ENCODE measurements at regions not wholly inside any gene's neighbourhood (a gene's known extent, or its start where the extent isn't known, plus 50 kb on each side); places are given as distances from the start of the nearest gene placed in this dataset.
"Not testable (repeated sequence)": the region's sequence is repeated elsewhere in the genome, so short reads cannot be mapped to it uniquely, and the experiment has no call there.

GRCh38 chr4:85196015-85196414 lies 229.5 kb upstream of the WDFY3 start:
- H3K27ac Mint-ChIP-seq; H3K4me3 Mint-ChIP-seq; H3K4me1 ChIP-seq (ENCODE audit: control insufficient read depth in 2 of 2, insufficient read depth in 2 of 2, low read length in 2 of 2); ATAC-seq; CTCF ChIA-PET; H3K36me3 ChIP-seq (ENCODE audit: control insufficient read depth in 2 of 3, insufficient read depth in 3 of 3, low read length in 3 of 3); H3K9me3 ChIP-seq (ENCODE audit: control insufficient read depth in 2 of 3, low read length in 3 of 3); DNase-seq; intact Hi-C loops (cut with micrococcal nuclease); H3K4me3 ChIP-seq (ENCODE audit: low read length); H3K36me3 Mint-ChIP-seq; H3K27me3 ChIP-seq (ENCODE audit: control insufficient read depth in 2 of 2, insufficient read depth in 2 of 2, low read length in 2 of 2); H3K27ac ChIP-seq (ENCODE audit: low read depth, low read length); H3K27me3 Mint-ChIP-seq; POLR2A ChIA-PET; H3K4me1 Mint-ChIP-seq: not testable (repeated sequence)
- H3K9me3 Mint-ChIP-seq: peaks cover 8 to 43% (median 22%) of the 10 kb centered on the region in 11 donors

GRCh38 chr4:85200106-85200505 lies 233.6 kb upstream of the WDFY3 start:
- no peaks in the 10 kb centered on the region for H3K27me3 Mint-ChIP-seq
- H3K27ac Mint-ChIP-seq: no peak overlapping the region
- Histone ChIP-seq H3K9me3 (ENCODE audit: control insufficient read depth in 2 of 3, low read length in 3 of 3) (no peaks in the 10 kb centered on the region), H3K4me3 (ENCODE audit: low read length) (no peak overlapping the region), H3K27ac (ENCODE audit: low read depth, low read length) (no peak overlapping the region), H3K27me3 (ENCODE audit: control insufficient read depth in 2 of 2, insufficient read depth in 2 of 2, low read length in 2 of 2) (no peaks in the 10 kb centered on the region), H3K4me1 (ENCODE audit: control insufficient read depth in 2 of 2, insufficient read depth in 2 of 2, low read length in 2 of 2) (no peaks in the 10 kb centered on the region), H3K36me3 (ENCODE audit: control insufficient read depth in 2 of 3, insufficient read depth in 3 of 3, low read length in 3 of 3) (no peaks in the 10 kb centered on the region)
- intact Hi-C loops (cut with micrococcal nuclease): no loop called here
- ATAC-seq: no peak
- H3K4me3 Mint-ChIP-seq: no peak overlapping the region
- ChIA-PET CTCF (no interaction called here), POLR2A (no interaction called here)
- peaks cover 4 to 38% (median 17%) of the 10 kb centered on the region in 11 donors for H3K9me3 Mint-ChIP-seq
- no peaks in the 10 kb centered on the region for H3K4me1 Mint-ChIP-seq
- DNase-seq: no peak
- H3K36me3 Mint-ChIP-seq: peaks cover 0 to 6% (median 0%) of the 10 kb centered on the region in 5 donors

- Histone ChIP-seq H3K9me3 (ENCODE audit: control insufficient read depth in 2 of 3, low read length in 3 of 3) (no peaks in the 10 kb centered on the region), H3K27ac (ENCODE audit: low read depth, low read length) (no peak overlapping the region), H3K27me3 (ENCODE audit: control insufficient read depth in 2 of 2, insufficient read depth in 2 of 2, low read length in 2 of 2) (no peaks in the 10 kb centered on the region), H3K36me3 (ENCODE audit: control insufficient read depth in 2 of 3, insufficient read depth in 3 of 3, low read length in 3 of 3) (no peaks in the 10 kb centered on the region), H3K4me1 (ENCODE audit: control insufficient read depth in 2 of 2, insufficient read depth in 2 of 2, low read length in 2 of 2) (no peaks in the 10 kb centered on the region), H3K4me3 (ENCODE audit: low read length) (no peak overlapping the region)
- H3K4me1 Mint-ChIP-seq: no peaks in the 10 kb centered on the region
- no peak overlapping the region for H3K4me3 Mint-ChIP-seq
- ATAC-seq: no peak
- no peak overlapping the region for H3K27ac Mint-ChIP-seq
- peaks cover 0 to 34% (median 11%) of the 10 kb centered on the region in 11 donors for H3K9me3 Mint-ChIP-seq
- DNase-seq: no peak
- no peaks in the 10 kb centered on the region for H3K27me3 Mint-ChIP-seq
- ChIA-PET POLR2A (no interaction called here), CTCF (no interaction called here)
- H3K36me3 Mint-ChIP-seq: no peaks in the 10 kb centered on the region
- intact Hi-C loops (cut with micrococcal nuclease): no loop called here
Observed at GRCh38 chr4:85209161-85209560, 242.7 kb upstream of the WDFY3 start.

- intact Hi-C loops (cut with micrococcal nuclease): no loop called here
- Mint-ChIP-seq H3K36me3 (no peaks in the 10 kb centered on the region), H3K4me1 (no peaks in the 10 kb centered on the region), H3K4me3 (no peak overlapping the region), H3K9me3 (peaks cover 0 to 33% (median 9%) of the 10 kb centered on the region in 11 donors), H3K27me3 (no peaks in the 10 kb centered on the region), H3K27ac (no peak overlapping the region)
- ATAC-seq (no peak), DNase-seq (no peak)
- no peaks in the 10 kb centered on the region for H3K27me3 ChIP-seq (ENCODE audit: control insufficient read depth in 2 of 2, insufficient read depth in 2 of 2, low read length in 2 of 2)
- H3K4me1 ChIP-seq (ENCODE audit: control insufficient read depth in 2 of 2, insufficient read depth in 2 of 2, low read length in 2 of 2): no peaks in the 10 kb centered on the region
- no peak overlapping the region for H3K4me3 ChIP-seq (ENCODE audit: low read length)
- no peaks in the 10 kb centered on the region for H3K36me3 ChIP-seq (ENCODE audit: control insufficient read depth in 2 of 3, insufficient read depth in 3 of 3, low read length in 3 of 3)
- H3K9me3 ChIP-seq (ENCODE audit: control insufficient read depth in 2 of 3, low read length in 3 of 3): no peaks in the 10 kb centered on the region
- ChIA-PET POLR2A (no interaction called here), CTCF (no interaction called here)
- no peak overlapping the region for H3K27ac ChIP-seq (ENCODE audit: low read depth, low read length)
Observed at GRCh38 chr4:85210353-85210752, 243.9 kb upstream of the WDFY3 start.

GRCh38 chr4:85216571-85216970 lies 250.1 kb upstream of the WDFY3 start:
- H3K4me3 Mint-ChIP-seq; H3K4me1 ChIP-seq (ENCODE audit: control insufficient read depth in 2 of 2, insufficient read depth in 2 of 2, low read length in 2 of 2); POLR2A ChIA-PET; H3K27me3 ChIP-seq (ENCODE audit: control insufficient read depth in 2 of 2, insufficient read depth in 2 of 2, low read length in 2 of 2); H3K36me3 Mint-ChIP-seq; intact Hi-C loops (cut with micrococcal nuclease); H3K27ac ChIP-seq (ENCODE audit: low read depth, low read length); H3K27me3 Mint-ChIP-seq; ATAC-seq; H3K36me3 ChIP-seq (ENCODE audit: control insufficient read depth in 2 of 3, insufficient read depth in 3 of 3, low read length in 3 of 3); H3K4me1 Mint-ChIP-seq; H3K27ac Mint-ChIP-seq; H3K9me3 ChIP-seq (ENCODE audit: control insufficient read depth in 2 of 3, low read length in 3 of 3); H3K4me3 ChIP-seq (ENCODE audit: low read length); CTCF ChIA-PET; DNase-seq: not testable (repeated sequence)
- peaks cover 9 to 49% (median 17%) of the 10 kb centered on the region in 11 donors for H3K9me3 Mint-ChIP-seq

- peaks cover 8 to 41% (median 17%) of the 10 kb centered on the region in 11 donors for H3K9me3 Mint-ChIP-seq
- H3K27me3 ChIP-seq (ENCODE audit: control insufficient read depth in 2 of 2, insufficient read depth in 2 of 2, low read length in 2 of 2): no peaks in the 10 kb centered on the region
- POLR2A ChIA-PET: no interaction called here
- no peak overlapping the region for H3K27ac ChIP-seq (ENCODE audit: low read depth, low read length)
- CTCF ChIA-PET: no interaction called here
- no peak overlapping the region for H3K4me3 ChIP-seq (ENCODE audit: low read length)
- no peaks in the 10 kb centered on the region for H3K4me1 Mint-ChIP-seq
- no peaks in the 10 kb centered on the region for H3K27me3 Mint-ChIP-seq
- H3K36me3 Mint-ChIP-seq: peaks cover 0 to 4% (median 0%) of the 10 kb centered on the region in 5 donors
- intact Hi-C loops (cut with micrococcal nuclease): no loop called here
- H3K9me3 ChIP-seq (ENCODE audit: control insufficient read depth in 2 of 3, low read length in 3 of 3): no peaks in the 10 kb centered on the region
- H3K36me3 ChIP-seq (ENCODE audit: control insufficient read depth in 2 of 3, insufficient read depth in 3 of 3, low read length in 3 of 3): no peaks in the 10 kb centered on the region
- no peak for DNase-seq
- no peak overlapping the region for H3K4me3 Mint-ChIP-seq
- H3K27ac Mint-ChIP-seq: no peak overlapping the region
- no peaks in the 10 kb centered on the region for H3K4me1 ChIP-seq (ENCODE audit: control insufficient read depth in 2 of 2, insufficient read depth in 2 of 2, low read length in 2 of 2)
- ATAC-seq: no peak
Observed at GRCh38 chr4:85218756-85219155, 252.3 kb upstream of the WDFY3 start.

- no peak for ATAC-seq
- POLR2A ChIA-PET: no interaction called here
- no peak overlapping the region for H3K27ac Mint-ChIP-seq
Observed at GRCh38 chr4:85221606-85222005, 253.3 kb upstream of the ARHGAP24 start.

More at GRCh38 chr4:85221606-85222005, 253.3 kb upstream of the ARHGAP24 start:
- peaks cover 5 to 29% (median 17%) of the 10 kb centered on the region in 11 donors for H3K9me3 Mint-ChIP-seq
- no peak overlapping the region for H3K4me3 ChIP-seq (ENCODE audit: low read length)
- H3K36me3 ChIP-seq (ENCODE audit: control insufficient read depth in 2 of 3, insufficient read depth in 3 of 3, low read length in 3 of 3): no peaks in the 10 kb centered on the region
- H3K4me1 ChIP-seq (ENCODE audit: control insufficient read depth in 2 of 2, insufficient read depth in 2 of 2, low read length in 2 of 2): no peaks in the 10 kb centered on the region
- H3K27me3 ChIP-seq (ENCODE audit: control insufficient read depth in 2 of 2, insufficient read depth in 2 of 2, low read length in 2 of 2): no peaks in the 10 kb centered on the region
- intact Hi-C loops (cut with micrococcal nuclease): no loop called here
- H3K27me3 Mint-ChIP-seq: no peaks in the 10 kb centered on the region
- peaks cover 0 to 4% (median 0%) of the 10 kb centered on the region in 5 donors for H3K36me3 Mint-ChIP-seq
- CTCF ChIA-PET: no interaction called here
- H3K4me1 Mint-ChIP-seq: no peaks in the 10 kb centered on the region
- no peak overlapping the region for H3K27ac ChIP-seq (ENCODE audit: low read depth, low read length)
- no peaks in the 10 kb centered on the region for H3K9me3 ChIP-seq (ENCODE audit: control insufficient read depth in 2 of 3, low read length in 3 of 3)
- H3K4me3 Mint-ChIP-seq: no peak overlapping the region
- DNase-seq: no peak
